IMR-90 (cell line): ENCODE measurements at regions not wholly inside any gene's neighbourhood (a gene's known extent, or its start where the extent isn't known, plus 50 kb on each side); places are given as distances from the start of the nearest gene placed in this dataset.

Experiments used
- ATAC-seq: fragments of 200-7000 bp; cut with Tn5 transposase; 2 replicates; pipeline ENCODE4 v1.9.1; 2020; ENCODE audit warnings: low read depth, mild to moderate bottlenecking, moderate library complexity
- BruUV-seq: library from RNA; stranded (reverse); fragments of 400-500 nt; replicated peaks from 2 replicates; lab custom pipeline; 2021; lab: Mats Ljungman, UMichigan
- CTCF ChIA-PET: fragments of 300-600 bp; formaldehyde crosslinking; extraction: SDS; loops from one replicate; lab custom pipeline; 2021; ENCODE audit warnings: antibody characterized with exemption; lab: Yijun Ruan, JAX
- POLR2A ChIA-PET: fragments of 300-600 bp; sonication (Branson Sonifier 250); formaldehyde crosslinking; loops from one replicate; lab custom pipeline; 2022; ENCODE audit warnings: antibody characterized with exemption; ENCODE audit not compliant: unreplicated experiment; lab: Charles Lee
- DNase-seq: peaks from one replicate; pipeline ENCODE4 v3.0.0; 2013
- H2AFZ ChIP-seq: replicated peaks from 2 replicates; pipeline ENCODE3; 2013; ENCODE audit warnings: low read length, mild to moderate bottlenecking; ENCODE audit not compliant: poor library complexity
- H2AK5ac ChIP-seq: 2 replicates; pipeline ENCODE4 v1.6.1; 2013; ENCODE audit warnings: low read depth, low read length, inconsistent platforms
- H2AK9ac ChIP-seq: replicated peaks from 2 replicates; pipeline ENCODE3; 2013; ENCODE audit warnings: mild to moderate bottlenecking, low read depth, low read length, moderate library complexity; ENCODE audit not compliant: poor library complexity
- H2BK120ac ChIP-seq: 2 replicates; pipeline ENCODE4 v1.6.1; 2013; ENCODE audit warnings: low read depth, low read length, inconsistent platforms
- H2BK15ac ChIP-seq: 3 replicates; pipeline ENCODE4 v1.6.1; 2013; ENCODE audit warnings: low read depth, low read length, inconsistent platforms
- H2BK20ac ChIP-seq: 2 replicates; pipeline ENCODE4 v1.6.1; 2013; ENCODE audit warnings: low read depth, mild to moderate bottlenecking, inconsistent platforms, low read length, moderate library complexity
- H2BK5ac ChIP-seq: 2 replicates; pipeline ENCODE4 v1.6.1; 2013; ENCODE audit warnings: mild to moderate bottlenecking, low read depth, low read length, inconsistent platforms; ENCODE audit not compliant: poor library complexity, severe bottlenecking
- H3K14ac ChIP-seq: replicated peaks from 2 replicates; pipeline ENCODE4 v1.6.1; 2013; ENCODE audit warnings: low read depth, low read length, inconsistent platforms
- H3K18ac ChIP-seq: 2 replicates; pipeline ENCODE4 v1.6.1; 2013; ENCODE audit warnings: low read depth, low read length, control low read depth
- H3K23ac ChIP-seq: 2 replicates; pipeline ENCODE4 v1.6.1; 2013; ENCODE audit warnings: low read depth, low read length, inconsistent platforms
- H3K27ac ChIP-seq: 2 replicates; pipeline ENCODE4 v1.5.1; 2013; ENCODE audit warnings: mild to moderate bottlenecking, control low read depth, low read length; ENCODE audit not compliant: insufficient read depth
- H3K27me3 ChIP-seq: 2 replicates; pipeline ENCODE4 v1.6.1; 2013; ENCODE audit warnings: low read length; ENCODE audit not compliant: control insufficient read depth, insufficient read depth
- H3K36me3 ChIP-seq: 2 replicates; pipeline ENCODE4 v1.6.1; 2013; ENCODE audit warnings: low read length, mixed read lengths; ENCODE audit not compliant: control insufficient read depth, insufficient read depth
- H3K4ac ChIP-seq: 2 replicates; pipeline ENCODE4 v1.6.1; 2013; ENCODE audit warnings: low read depth, low read length, inconsistent platforms
- H3K4me1 ChIP-seq: 2 replicates; pipeline ENCODE4 v1.6.1; 2013; ENCODE audit warnings: low read length, mixed read lengths; ENCODE audit not compliant: control insufficient read depth, insufficient read depth
- H3K4me2 ChIP-seq: 2 replicates; pipeline ENCODE4 v1.6.1; 2013; ENCODE audit warnings: low read depth, mild to moderate bottlenecking, control low read depth, low read length, moderate library complexity
- H3K4me3 ChIP-seq: 2 replicates; pipeline ENCODE4 v1.5.1; 2013; ENCODE audit warnings: low read depth, mild to moderate bottlenecking, control low read depth, low read length, moderate library complexity; ENCODE audit not compliant: insufficient read depth
- H3K56ac ChIP-seq: 2 replicates; pipeline ENCODE4 v1.6.1; 2013; ENCODE audit warnings: low read length, inconsistent platforms; ENCODE audit not compliant: insufficient read depth; ENCODE audit errors: extremely low read depth
- H3K79me1 ChIP-seq, 2 experiments: 2 replicates each; pipeline ENCODE4 v1.6.1; 2013; ENCODE audit warnings: low read length in 2 of 2, inconsistent platforms in 1 of 2, low read depth in 1 of 2
- H3K9ac ChIP-seq: 2 replicates; pipeline ENCODE4 v1.6.1; 2013; ENCODE audit warnings: low read depth, low read length, control low read depth
- H3K9me1 ChIP-seq: 2 replicates; pipeline ENCODE4 v1.6.1; 2013; ENCODE audit warnings: low read length, inconsistent platforms; ENCODE audit not compliant: insufficient read depth
- H3K9me3 ChIP-seq: 2 replicates; pipeline ENCODE4 v1.6.1; 2013; ENCODE audit warnings: low read length; ENCODE audit not compliant: control insufficient read depth, insufficient read depth
- H4K20me1 ChIP-seq: 2 replicates; pipeline ENCODE4 v1.6.1; 2013; ENCODE audit warnings: low read length, inconsistent platforms; ENCODE audit not compliant: insufficient read depth
- H4K5ac ChIP-seq: 2 replicates; pipeline ENCODE4 v1.6.1; 2013; ENCODE audit warnings: mild to moderate bottlenecking, low read depth, low read length, control low read depth
- H4K8ac ChIP-seq, 2 experiments: 2 replicates each; pipeline ENCODE4 v1.6.1; 2013; ENCODE audit warnings: low read depth in 2 of 2, low read length in 2 of 2, control low read depth in 1 of 2, inconsistent platforms in 1 of 2
- H4K91ac ChIP-seq: 2 replicates; pipeline ENCODE4 v1.6.1; 2013; ENCODE audit warnings: low read depth, low read length, inconsistent platforms; ENCODE audit not compliant: insufficient read depth
- BHLHE40 ChIP-seq: fragments of 150-350 bp; IDR thresholded peaks from 2 replicates; pipeline ENCODE4 v1.6.1; 2016; ENCODE audit warnings: mild to moderate bottlenecking, low read depth, low read length
- CEBPB ChIP-seq: IDR thresholded peaks from 2 replicates; pipeline ENCODE4 v1.6.1; 2012; ENCODE audit warnings: low read depth, low read length, improper control_type of control experiment
- CHD1 ChIP-seq: IDR thresholded peaks from 2 replicates; pipeline ENCODE4 v1.6.1; 2012; ENCODE audit warnings: low read depth, low read length, improper control_type of control experiment
- CTCF ChIP-seq: conservative IDR thresholded peaks from 2 replicates; pipeline ENCODE4 v1.5.1; 2012; ENCODE audit warnings: mild to moderate bottlenecking, low read depth, low read length, improper control_type of control experiment
- ELK1 ChIP-seq: fragments of 150-350 bp; IDR thresholded peaks from 2 replicates; pipeline ENCODE4 v1.6.1; 2016; ENCODE audit warnings: low read depth, mild to moderate bottlenecking, low read length, moderate library complexity, borderline replicate concordance
- MAZ ChIP-seq: IDR thresholded peaks from 2 replicates; pipeline ENCODE4 v1.6.1; 2012; ENCODE audit warnings: low read depth, mild to moderate bottlenecking, low read length, improper control_type of control experiment, moderate library complexity, borderline replicate concordance
- MXI1 ChIP-seq: IDR thresholded peaks from 2 replicates; pipeline ENCODE4 v1.6.1; 2012; ENCODE audit warnings: low read depth, mild to moderate bottlenecking, low read length, moderate library complexity, borderline replicate concordance
- POLR2A ChIP-seq: IDR thresholded peaks from 2 replicates; pipeline ENCODE4 v1.6.1; 2012; ENCODE audit warnings: mild to moderate bottlenecking, low read depth, low read length
- RAD21 ChIP-seq: IDR thresholded peaks from 2 replicates; pipeline ENCODE4 v1.6.1; 2012; ENCODE audit warnings: low read length, improper control_type of control experiment
- RCOR1 ChIP-seq: IDR thresholded peaks from 2 replicates; pipeline ENCODE4 v1.6.1; 2012; ENCODE audit warnings: mild to moderate bottlenecking, low read length, improper control_type of control experiment; ENCODE audit not compliant: insufficient replicate concordance
- RFX5 ChIP-seq: IDR thresholded peaks from 2 replicates; pipeline ENCODE4 v1.8.0; 2012; ENCODE audit warnings: low read depth, mild to moderate bottlenecking, low read length, moderate library complexity
- SMC3 ChIP-seq: fragments of 150-350 bp; IDR thresholded peaks from 2 replicates; pipeline ENCODE4 v1.6.1; 2016; ENCODE audit warnings: low read depth, mild to moderate bottlenecking, antibody characterized with exemption, low read length, moderate library complexity
- USF2 ChIP-seq: fragments of 150-350 bp; IDR thresholded peaks from 2 replicates; pipeline ENCODE4 v1.6.1; 2017; ENCODE audit warnings: mild to moderate bottlenecking, antibody characterized with exemption, low read length, low read depth
- WGBS, 2 experiments: methylation state at CpG; one replicate each; pipeline versions ENCODE4 v1.1.5 to v1.1.7; 2013; ENCODE audit warnings: missing lambda C conversion rate in 2 of 2; ENCODE audit not compliant: insufficient read length in 1 of 2; ENCODE audit errors: extremely low coverage in 2 of 2; 5-methylcytosine and 5-hydroxymethylcytosine counted together
- dilution Hi-C: fragments of 300-500 bp; cut with HindIII; formaldehyde crosslinking; loops from one replicate; pipeline ENCODE4 v1.14.3; 2018; ENCODE audit warnings: low sequenced_read_pairs; ENCODE audit not compliant: unreplicated experiment
- in situ Hi-C: fragments of 300-500 bp; cut with MboI; formaldehyde crosslinking; loops from 3 replicates; pipeline ENCODE4 v1.14.3; 2019; ENCODE audit warnings: low sequenced_read_pairs, inconsistent platforms, mixed read lengths
- intact Hi-C: fragments of 100-400 bp; cut with micrococcal nuclease; formaldehyde crosslinking; loops from 2 replicates; pipeline ENCODE4 v1.10.0; 2022

- DNase-seq: no peak
- ATAC-seq: no peak
- ChIA-PET POLR2A (no interaction called here), CTCF (no interaction called here)
- no peaks in the 10 kb centered on the region for H3K36me3 ChIP-seq
- no peak overlapping the region for H3K4me2 ChIP-seq
- H3K4me3 ChIP-seq: no peak overlapping the region
- H3K9me3 ChIP-seq: no peaks in the 10 kb centered on the region; the same call in 1 of the 2 replicates
- no peak overlapping the region for H3K27ac ChIP-seq
- no peak overlapping the region for H3K18ac ChIP-seq
- in situ Hi-C loops (no loop called here), dilution Hi-C loops (no loop called here), intact Hi-C loops (no loop called here)
- no peaks in the 10 kb centered on the region for H4K20me1 ChIP-seq
- no peak overlapping the region for H2AK5ac ChIP-seq
- TF ChIP-seq USF2 (no peak), RCOR1 (no peak), MAZ (no peak), BHLHE40 (no peak), CHD1 (no peak), RFX5 (no peak), RAD21 (no peak), ELK1 (no peak), CTCF (no peak), POLR2A (no peak), CEBPB (no peak), SMC3 (no peak), MXI1 (no peak)
- BruUV-seq: no TSS peak
- H2AK9ac ChIP-seq: no peak overlapping the region
- H2BK120ac ChIP-seq: no peak overlapping the region
- H3K56ac ChIP-seq: no peak overlapping the region
- H3K4ac ChIP-seq: no peak overlapping the region
- no peaks in the 10 kb centered on the region for H3K27me3 ChIP-seq
- no peaks in the 10 kb centered on the region for H3K4me1 ChIP-seq
- H2BK20ac ChIP-seq: no peak overlapping the region
- 100% methylated on average over 1 of the region's 5 CpGs; no CpG with 5 or more reads in 1 of the 2 experiments for WGBS, 2 experiments
- H4K5ac ChIP-seq: no peak overlapping the region
- H3K14ac ChIP-seq: no peak overlapping the region
- H3K23ac ChIP-seq: no peak overlapping the region
- H2BK15ac ChIP-seq: no peak overlapping the region
- no peaks in the 10 kb centered on the region for H3K79me1 ChIP-seq
- H2BK5ac ChIP-seq: no peak overlapping the region
- H3K9me1 ChIP-seq: no peaks in the 10 kb centered on the region
- H4K8ac ChIP-seq: no peak overlapping the region
- H3K9ac ChIP-seq: no peak overlapping the region
- H2AFZ ChIP-seq: peak overlapping the region; percentile 18
- no peak overlapping the region for H4K91ac ChIP-seq
These were observed 158.7 kb downstream of the TMEM200A start for GRCh38 chr6:130524552-130524951.
